Neural cell (in vitro differentiated cells): ENCODE measurements at regions not wholly inside any gene's neighbourhood (a gene's known extent, or its start where the extent isn't known, plus 50 kb on each side); places are given as distances from the start of the nearest gene placed in this dataset.

Experiments used
- EZH2 ChIP-seq: fragments of 200-600, 300-800 bp; shearing (Covaris generic), sonication (generic); IDR thresholded peaks from 2 replicates; pipeline ENCODE4 v1.6.1; 2014; ENCODE audit warnings: antibody characterized with exemption, low read length, borderline replicate concordance, mild to moderate bottlenecking; ENCODE audit not compliant: insufficient read depth, poor library complexity, severe bottlenecking
- TF ChIP-seq, protein P1 (sequence below): fragments of 450-650 bp; IDR thresholded peaks from 2 replicates; pipeline ENCODE4 v1.5.1; 2014; ENCODE audit warnings: antibody characterized with exemption, mild to moderate bottlenecking, moderate library complexity; ENCODE audit not compliant: poor library complexity, severe bottlenecking

DNA sequence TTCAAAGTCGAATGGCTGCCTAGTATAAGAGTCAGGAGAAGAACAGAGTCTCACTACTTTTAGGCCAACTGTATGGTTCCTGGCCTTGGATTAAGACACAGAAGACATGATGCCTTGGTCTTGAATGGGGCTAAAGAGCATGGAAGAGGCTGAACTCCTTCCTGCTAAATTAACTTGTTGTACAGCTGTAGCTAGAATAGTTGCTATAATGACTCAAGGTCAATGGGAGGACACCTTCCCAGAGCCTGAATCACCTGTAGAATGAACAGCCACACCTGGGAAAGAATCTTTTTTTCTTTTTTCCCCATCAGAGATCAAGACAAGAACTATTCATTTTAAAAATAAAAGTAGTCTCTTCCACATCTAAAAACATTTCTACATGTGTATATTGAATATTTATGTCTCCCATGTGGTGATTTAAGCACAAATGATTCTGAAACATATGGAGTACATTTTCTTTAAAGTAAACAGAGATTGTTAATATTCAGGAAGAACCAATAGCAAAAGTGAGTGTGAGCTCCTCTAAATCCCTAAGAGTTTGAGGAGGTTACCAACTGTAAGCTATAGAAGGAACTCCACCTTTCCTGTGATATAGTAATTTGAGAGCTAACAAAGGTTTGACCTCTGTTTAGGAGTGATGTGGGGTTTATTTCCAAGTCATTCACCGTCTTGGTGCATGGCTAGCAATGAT, 191.3 kb downstream of the TGFB2 start:
- TF ChIP-seq, protein P1, sequence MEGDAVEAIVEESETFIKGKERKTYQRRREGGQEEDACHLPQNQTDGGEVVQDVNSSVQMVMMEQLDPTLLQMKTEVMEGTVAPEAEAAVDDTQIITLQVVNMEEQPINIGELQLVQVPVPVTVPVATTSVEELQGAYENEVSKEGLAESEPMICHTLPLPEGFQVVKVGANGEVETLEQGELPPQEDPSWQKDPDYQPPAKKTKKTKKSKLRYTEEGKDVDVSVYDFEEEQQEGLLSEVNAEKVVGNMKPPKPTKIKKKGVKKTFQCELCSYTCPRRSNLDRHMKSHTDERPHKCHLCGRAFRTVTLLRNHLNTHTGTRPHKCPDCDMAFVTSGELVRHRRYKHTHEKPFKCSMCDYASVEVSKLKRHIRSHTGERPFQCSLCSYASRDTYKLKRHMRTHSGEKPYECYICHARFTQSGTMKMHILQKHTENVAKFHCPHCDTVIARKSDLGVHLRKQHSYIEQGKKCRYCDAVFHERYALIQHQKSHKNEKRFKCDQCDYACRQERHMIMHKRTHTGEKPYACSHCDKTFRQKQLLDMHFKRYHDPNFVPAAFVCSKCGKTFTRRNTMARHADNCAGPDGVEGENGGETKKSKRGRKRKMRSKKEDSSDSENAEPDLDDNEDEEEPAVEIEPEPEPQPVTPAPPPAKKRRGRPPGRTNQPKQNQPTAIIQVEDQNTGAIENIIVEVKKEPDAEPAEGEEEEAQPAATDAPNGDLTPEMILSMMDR, result no peak
- no peak for TF ChIP-seq EZH2
